Body of pancreas (tissue), 4 donors: ENCODE measurements at regions not wholly inside any gene's neighbourhood (a gene's known extent, or its start where the extent isn't known, plus 50 kb on each side); places are given as distances from the start of the nearest gene placed in this dataset.

Source experiments
- CTCF ChIP-seq, 7 experiments: fragments of 450-650 bp in 4 of 7; fragments of 200-600 bp in 3 of 7; sonication (generic) in 3 of 7; IDR thresholded peaks; one replicate each; pipeline ENCODE4 v1.5.1; 2016 to 2019; ENCODE audit warnings: antibody characterized with exemption in 7 of 7
- POLR2A ChIP-seq, 3 donors: fragments of 450-650 bp; IDR thresholded peaks; one replicate each; pipeline ENCODE4 v1.6.1; 2016; ENCODE audit warnings: antibody characterized with exemption in 3 of 3, mild to moderate bottlenecking in 2 of 3

GRCh38 chr15:35648941-35649340 lies 103.0 kb upstream of the DPH6 start:
- TF ChIP-seq CTCF (IDR thresholded peaks at IDR 0.05) (no peak), POLR2A (IDR thresholded peaks at IDR 0.05) (no peak)
